Nephron progenitor cell (in vitro differentiated cells): ENCODE measurements at regions not wholly inside any gene's neighbourhood (a gene's known extent, or its start where the extent isn't known, plus 50 kb on each side); places are given as distances from the start of the nearest gene placed in this dataset.

Experiments
- DNase-seq: peaks from one replicate; pipeline ENCODE4 v3.0.0; 2021
- H3K27ac Mint-ChIP-seq: 2 replicates; pipeline ENCODE4 v1.8.0; 2021; ENCODE audit warnings: mild to moderate bottlenecking, moderate library complexity, mixed read lengths
- H3K27me3 Mint-ChIP-seq: 2 replicates; pipeline ENCODE4 v1.8.0; 2021; ENCODE audit warnings: mild to moderate bottlenecking, low read depth, mixed read lengths; ENCODE audit not compliant: poor library complexity
- H3K36me3 Mint-ChIP-seq: 2 replicates; pipeline ENCODE4 v1.8.0; 2021; ENCODE audit warnings: low read depth, mixed read lengths
- H3K4me1 Mint-ChIP-seq: 2 replicates; pipeline ENCODE4 v1.8.0; 2021; ENCODE audit warnings: mixed read lengths
- H3K4me3 Mint-ChIP-seq: 2 replicates; pipeline ENCODE4 v1.8.0; 2021; ENCODE audit warnings: mild to moderate bottlenecking, moderate library complexity, mixed read lengths
- H3K9me3 Mint-ChIP-seq: 2 replicates; pipeline ENCODE4 v1.8.0; 2021; ENCODE audit warnings: mild to moderate bottlenecking, moderate library complexity, mixed read lengths
- CTCF ChIP-seq: fragments of 200-600 bp; sonication (generic); IDR thresholded peaks from 2 replicates; pipeline ENCODE4 v1.5.0; 2021; ENCODE audit warnings: antibody characterized with exemption

DNA sequence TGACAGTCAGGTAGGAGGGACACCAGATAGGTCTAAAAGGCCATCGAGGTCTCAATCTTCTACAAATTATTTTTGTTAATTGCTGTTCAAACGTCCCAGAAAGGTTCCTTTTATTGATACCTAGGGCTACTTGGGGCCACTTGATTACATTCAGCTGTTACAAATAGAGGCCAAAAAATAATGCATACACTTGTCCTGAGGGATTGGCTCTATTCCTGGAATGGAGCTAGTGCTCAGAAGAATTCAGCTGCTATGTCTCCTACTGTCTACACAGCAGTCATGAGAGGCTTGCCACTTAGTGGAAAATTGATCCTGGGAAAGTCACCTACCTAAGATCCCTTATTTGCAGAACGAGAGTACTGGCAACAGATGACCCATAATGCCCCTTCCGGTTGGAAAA lies 498.3 kb downstream of the ADGRL2 start:
- Mint-ChIP-seq H3K36me3 (no peaks in the 10 kb centered on the region), H3K9me3 (no peaks in the 10 kb centered on the region), H3K27ac (no peak overlapping the region), H3K27me3 (no peaks in the 10 kb centered on the region), H3K4me1 (peaks cover 8% of the 10 kb centered on the region), H3K4me3 (no peak overlapping the region)
- TF ChIP-seq CTCF: no peak
- DNase-seq: no peak

DNA sequence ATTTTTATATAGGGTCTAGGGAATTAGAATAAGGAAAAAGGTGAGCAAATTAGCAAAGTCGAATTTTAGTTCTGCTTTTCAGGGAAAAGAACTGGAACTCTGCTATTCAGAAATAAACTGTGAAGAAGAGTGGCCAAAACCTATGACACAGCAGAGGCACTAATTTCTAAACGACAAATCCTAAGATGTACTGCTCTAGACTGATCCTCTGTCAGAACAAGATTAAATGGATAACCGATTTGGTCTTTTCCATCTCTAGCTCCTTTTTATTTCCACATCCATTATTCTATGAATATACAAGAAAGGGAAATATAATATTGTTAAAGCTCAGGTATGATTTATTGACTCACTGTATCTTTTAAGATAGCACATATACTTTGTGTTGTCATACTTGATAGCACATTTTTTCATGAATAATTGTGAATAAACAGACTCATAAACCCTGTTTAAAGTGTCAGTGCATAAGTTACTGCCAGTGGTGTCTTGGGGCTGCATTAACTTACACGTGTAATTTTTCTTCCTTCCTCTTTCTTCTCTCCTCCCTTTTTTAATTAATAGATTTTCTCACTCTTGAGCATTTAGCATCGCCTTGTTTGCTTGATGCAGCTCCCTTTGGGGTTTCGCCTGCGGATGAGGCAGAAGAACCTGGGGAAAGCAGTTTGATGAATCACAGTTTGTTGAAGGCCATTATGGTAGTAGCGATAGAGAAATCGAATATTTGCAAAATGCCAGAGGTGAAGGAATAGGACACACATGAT lies 496.6 kb downstream of the ADGRL2 start:
- H3K27me3 Mint-ChIP-seq: no peaks in the 10 kb centered on the region
- no peak for TF ChIP-seq CTCF
- peak overlapping the region; percentile 18 for H3K27ac Mint-ChIP-seq
- peaks cover 8% of the 10 kb centered on the region for H3K4me1 Mint-ChIP-seq
- H3K4me3 Mint-ChIP-seq: no peak overlapping the region
- H3K9me3 Mint-ChIP-seq: no peaks in the 10 kb centered on the region
- no peak for DNase-seq
- H3K36me3 Mint-ChIP-seq: no peaks in the 10 kb centered on the region

DNA sequence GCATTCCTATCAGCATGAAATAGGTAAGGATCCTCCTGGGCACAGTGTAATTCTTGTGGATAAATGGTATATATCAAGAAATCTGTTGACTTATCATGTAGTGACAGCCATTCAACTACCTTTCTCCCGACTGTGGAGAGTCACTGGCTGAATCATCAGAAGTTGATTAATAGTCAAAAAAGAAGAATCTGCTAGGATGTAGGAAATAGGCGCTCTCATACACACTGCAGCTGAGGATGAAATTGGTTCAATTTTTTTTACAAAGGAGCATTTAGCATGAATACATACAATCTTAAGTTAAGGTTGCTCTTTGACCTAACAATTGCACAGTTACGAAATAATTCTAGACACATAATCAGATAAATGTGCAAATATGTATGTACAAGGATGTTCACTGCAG lies 486.8 kb downstream of the ADGRL2 start:
- Mint-ChIP-seq H3K9me3 (no peaks in the 10 kb centered on the region), H3K27me3 (no peaks in the 10 kb centered on the region), H3K27ac (no peak overlapping the region), H3K4me3 (no peak overlapping the region), H3K36me3 (no peaks in the 10 kb centered on the region), H3K4me1 (no peaks in the 10 kb centered on the region)
- TF ChIP-seq CTCF: no peak
- no peak for DNase-seq

DNA sequence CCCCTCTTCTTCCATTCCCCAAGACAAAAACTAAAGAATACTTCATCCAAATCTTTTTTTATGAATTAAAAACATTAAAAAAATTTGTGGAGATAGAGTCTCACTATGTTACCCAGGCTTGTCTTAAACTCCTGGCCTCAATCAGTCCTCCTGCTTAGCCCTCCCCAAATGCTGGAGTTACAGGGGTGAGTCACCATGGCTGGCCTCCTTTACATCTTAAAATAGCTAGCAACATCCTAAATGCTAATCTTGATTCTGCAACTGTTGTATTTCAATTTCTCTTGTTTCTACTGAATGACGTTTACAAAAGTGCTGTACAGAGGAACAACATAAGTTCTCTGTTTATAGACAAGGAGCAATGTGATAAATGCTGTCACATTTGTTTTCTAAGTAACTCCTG lies 483.5 kb downstream of the ADGRL2 start:
- Mint-ChIP-seq H3K4me3 (no peak overlapping the region), H3K4me1 (no peaks in the 10 kb centered on the region), H3K36me3 (no peaks in the 10 kb centered on the region), H3K27ac (no peak overlapping the region), H3K27me3 (no peaks in the 10 kb centered on the region), H3K9me3 (no peaks in the 10 kb centered on the region)
- DNase-seq: no peak
- TF ChIP-seq CTCF: no peak

- Mint-ChIP-seq H3K36me3 (no peaks in the 10 kb centered on the region), H3K27ac (no peak overlapping the region), H3K4me1 (no peaks in the 10 kb centered on the region), H3K27me3 (no peaks in the 10 kb centered on the region), H3K9me3 (no peaks in the 10 kb centered on the region), H3K4me3 (no peak overlapping the region)
- TF ChIP-seq CTCF: no peak
- DNase-seq: no peak
These were observed 478.5 kb downstream of the ADGRL2 start for GRCh38 chr1:82279241-82279640.

DNA sequence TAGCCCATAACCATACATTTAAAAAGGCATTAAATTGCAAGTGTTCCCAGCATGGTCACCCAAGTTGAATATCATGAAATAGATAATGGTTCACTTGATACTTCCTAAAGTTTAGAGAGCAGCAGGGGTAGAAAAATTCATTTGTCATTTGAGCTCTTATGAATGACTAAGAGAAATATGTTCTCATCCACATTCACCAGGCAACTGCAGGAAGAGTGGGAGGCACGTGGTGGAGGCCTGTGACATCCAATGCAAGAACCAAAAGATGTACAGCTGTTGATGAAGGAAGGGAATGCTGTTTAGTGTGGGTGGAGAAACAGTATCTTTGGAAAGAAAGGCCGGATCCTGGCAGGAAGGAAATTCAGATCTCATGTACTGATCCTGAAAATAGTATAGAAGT lies 473.1 kb downstream of the ADGRL2 start:
- no peaks in the 10 kb centered on the region for H3K4me1 Mint-ChIP-seq
- H3K9me3 Mint-ChIP-seq: no peaks in the 10 kb centered on the region
- DNase-seq: no peak
- no peak overlapping the region for H3K4me3 Mint-ChIP-seq
- H3K27me3 Mint-ChIP-seq: no peaks in the 10 kb centered on the region
- no peak overlapping the region for H3K27ac Mint-ChIP-seq
- H3K36me3 Mint-ChIP-seq: no peaks in the 10 kb centered on the region
- TF ChIP-seq CTCF: no peak
